ENCODE measurements at regions not wholly inside any gene's neighbourhood (a gene's known extent, or its start where the extent isn't known, plus 50 kb on each side); places are given as distances from the start of the nearest gene placed in this dataset.

- TF ChIP-seq POLR2A (IDR thresholded peaks at IDR 0.05; ENCODE audit: low read depth, low read length) (no peak), RAD21 (IDR thresholded peaks at IDR 0.05; ENCODE audit: low read length) (no peak)
Measured at GRCh38 chr17:54840885-54841591, 59.6 kb upstream of the TOM1L1 start.

Measured in IMR-90 (cell line).